ENCODE measurements at regions not wholly inside any gene's neighbourhood (a gene's known extent, or its start where the extent isn't known, plus 50 kb on each side); places are given as distances from the start of the nearest gene placed in this dataset.

- H3K27ac ChIP-seq: no peak overlapping the region
- DNase-seq: no peak
- peaks cover 0 to 9% (median 2%) of the 10 kb centered on the region in 4 donors for H3K4me1 ChIP-seq
- H3K27me3 ChIP-seq: no peaks in the 10 kb centered on the region
- H3K4me3 ChIP-seq: no peak overlapping the region
- H3K9me3 ChIP-seq: no peaks in the 10 kb centered on the region
- H3K36me3 ChIP-seq: no peaks in the 10 kb centered on the region
- intact Hi-C loops (cut with DNase I; ENCODE audit: low total_unique reads): no loop called here
- WGBS, 5 donors: 96 to 98% (median 98%) methylated on average over 31 to 36 of the region's 36 CpGs
- TF ChIP-seq EP300 (IDR thresholded peaks at IDR 0.05) (no peak), POLR2A (IDR thresholded peaks at IDR 0.05) (no peak), POLR2AphosphoS5 (IDR thresholded peaks at IDR 0.05) (no peak), CTCF (IDR thresholded peaks at IDR 0.05) (no peak)
These were observed 350.4 kb upstream of the PKDCC start for GRCh38 chr2:41697389-41697788.

DNA sequence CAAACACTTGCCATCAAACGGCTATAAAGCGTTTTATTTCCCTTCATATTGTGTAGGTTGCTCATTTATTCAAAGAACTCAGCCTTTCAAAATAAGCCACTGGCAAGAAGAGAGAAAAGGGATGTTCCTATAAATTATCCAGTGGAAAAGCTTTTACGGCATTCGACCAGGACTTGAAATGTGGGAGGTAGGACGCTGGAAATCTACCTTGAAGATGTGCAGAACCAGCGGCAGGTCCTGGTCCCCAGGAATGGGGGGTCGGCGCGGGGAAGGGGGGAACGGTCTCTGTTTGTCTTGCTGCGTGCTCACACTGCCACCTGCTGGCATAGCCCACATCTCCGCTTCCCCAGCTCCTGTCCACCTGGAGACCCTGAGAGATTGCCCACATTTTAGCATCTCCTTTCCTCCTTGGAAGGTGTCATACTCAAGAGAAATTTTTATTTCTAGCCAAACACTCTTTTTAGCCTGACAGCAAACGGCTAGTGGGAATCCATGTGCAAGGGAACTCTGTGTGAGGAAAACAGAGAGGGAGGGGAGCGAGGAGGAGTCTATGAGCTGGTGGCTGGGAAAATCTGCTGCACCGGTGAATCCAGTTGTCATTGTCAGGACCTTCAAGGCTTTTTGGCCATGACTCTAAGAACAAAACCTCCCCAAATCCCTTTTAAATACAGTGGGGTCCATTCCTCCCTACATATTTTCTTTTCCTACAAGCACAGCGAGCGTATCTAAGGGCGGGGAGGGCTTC lies 349.0 kb upstream of the PKDCC start:
- Histone ChIP-seq H3K9me3 (no peaks in the 10 kb centered on the region), H3K27me3 (no peaks in the 10 kb centered on the region), H3K27ac (no peak overlapping the region), H3K4me3 (peak overlapping the region in 1 of 4 donors; percentile 22), H3K4me1 (peaks cover 0 to 15% (median 5%) of the 10 kb centered on the region in 4 donors), H3K36me3 (no peaks in the 10 kb centered on the region)
- intact Hi-C loops (cut with DNase I; ENCODE audit: low total_unique reads): no loop called here
- TF ChIP-seq POLR2A (IDR thresholded peaks at IDR 0.05) (no peak), CTCF (IDR thresholded peaks at IDR 0.05) (peak in 5 of 7 experiments; percentile 40 to 66 (median 57)), EP300 (IDR thresholded peaks at IDR 0.05) (no peak)
- peak in 1 of 2 donors; percentile 73 for DNase-seq
- 32 to 37% (median 35%) methylated on average over 18 of the region's 18 CpGs for WGBS, 5 donors

GRCh38 chr2:41701231-41701630 lies 346.6 kb upstream of the PKDCC start:
- no peaks in the 10 kb centered on the region for H3K27me3 ChIP-seq
- DNase-seq: no peak
- TF ChIP-seq EP300 (IDR thresholded peaks at IDR 0.05) (no peak), POLR2AphosphoS5 (IDR thresholded peaks at IDR 0.05) (no peak), POLR2A (IDR thresholded peaks at IDR 0.05) (no peak), CTCF (IDR thresholded peaks at IDR 0.05) (no peak)
- peaks cover 0 to 15% (median 5%) of the 10 kb centered on the region in 4 donors for H3K4me1 ChIP-seq
- intact Hi-C loops (cut with DNase I; ENCODE audit: low total_unique reads): no loop called here
- no peaks in the 10 kb centered on the region for H3K36me3 ChIP-seq
- WGBS, 5 donors: 70 to 85% (median 81%) methylated on average over 3 of the region's 3 CpGs
- no peak overlapping the region for H3K27ac ChIP-seq
- no peak overlapping the region for H3K4me3 ChIP-seq
- no peaks in the 10 kb centered on the region for H3K9me3 ChIP-seq

DNA sequence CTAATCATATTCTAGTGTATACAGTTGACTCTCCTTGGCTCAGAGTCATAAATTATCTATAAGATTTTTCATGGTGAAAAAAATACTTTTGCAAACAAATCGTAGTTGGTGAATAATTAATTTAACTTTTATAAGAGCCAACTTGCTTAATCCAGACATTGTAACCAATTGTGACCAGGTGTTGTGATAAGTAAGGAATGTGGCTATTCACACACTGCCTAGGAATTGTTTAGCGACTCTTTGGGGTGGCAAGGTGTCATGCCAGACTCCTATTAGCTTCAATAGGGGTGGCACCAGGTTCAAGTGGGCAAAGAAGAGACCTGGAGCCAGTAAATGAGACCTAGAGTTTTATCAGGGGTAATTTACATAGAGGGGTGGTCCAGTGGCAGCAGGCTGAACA lies 344.7 kb upstream of the PKDCC start:
- Histone ChIP-seq H3K27ac (no peak overlapping the region), H3K9me3 (no peaks in the 10 kb centered on the region), H3K36me3 (no peaks in the 10 kb centered on the region), H3K4me3 (no peak overlapping the region), H3K4me1 (peaks cover 0 to 15% (median 5%) of the 10 kb centered on the region in 4 donors), H3K27me3 (no peaks in the 10 kb centered on the region)
- intact Hi-C loops (cut with DNase I; ENCODE audit: low total_unique reads): no loop called here
- no peak for DNase-seq
- 29 to 53% (median 41%) methylated on average over 2 of the region's 2 CpGs for WGBS, 5 donors
- no peak for TF ChIP-seq POLR2A (IDR thresholded peaks at IDR 0.05)
- TF ChIP-seq POLR2AphosphoS5 (IDR thresholded peaks at IDR 0.05): no peak
- no peak for TF ChIP-seq CTCF (IDR thresholded peaks at IDR 0.05)
- no peak for TF ChIP-seq EP300 (IDR thresholded peaks at IDR 0.05)

Measured in stomach (tissue), 8 donors.